ENCODE measurements at regions not wholly inside any gene's neighbourhood (a gene's known extent, or its start where the extent isn't known, plus 50 kb on each side); places are given as distances from the start of the nearest gene placed in this dataset.

DNA sequence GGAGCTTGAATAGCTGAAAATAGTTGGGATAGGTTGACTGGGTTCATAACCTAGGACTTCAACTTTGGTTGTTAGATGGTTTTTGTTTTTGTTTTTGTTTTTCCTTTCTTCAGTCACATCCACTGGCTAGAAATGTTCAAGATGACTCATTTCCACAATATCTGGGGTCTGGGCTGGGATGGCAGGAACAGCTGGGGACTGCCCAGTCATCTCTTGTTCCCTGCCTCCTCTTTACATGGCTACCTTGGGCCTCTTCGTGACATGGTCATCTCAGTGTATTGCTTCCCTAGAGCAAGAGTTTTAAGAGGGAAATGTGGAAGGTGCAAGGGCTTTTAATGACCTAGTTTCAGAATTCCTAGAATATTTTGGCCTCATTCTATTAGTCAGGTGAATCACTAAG, 915.8 kb downstream of the XPNPEP1 start:
- TF ChIP-seq EZH2 (IDR thresholded peaks at IDR 0.05; ENCODE audit: low read length, missing control alignments) = no peak
- TF ChIP-seq, protein P1, sequence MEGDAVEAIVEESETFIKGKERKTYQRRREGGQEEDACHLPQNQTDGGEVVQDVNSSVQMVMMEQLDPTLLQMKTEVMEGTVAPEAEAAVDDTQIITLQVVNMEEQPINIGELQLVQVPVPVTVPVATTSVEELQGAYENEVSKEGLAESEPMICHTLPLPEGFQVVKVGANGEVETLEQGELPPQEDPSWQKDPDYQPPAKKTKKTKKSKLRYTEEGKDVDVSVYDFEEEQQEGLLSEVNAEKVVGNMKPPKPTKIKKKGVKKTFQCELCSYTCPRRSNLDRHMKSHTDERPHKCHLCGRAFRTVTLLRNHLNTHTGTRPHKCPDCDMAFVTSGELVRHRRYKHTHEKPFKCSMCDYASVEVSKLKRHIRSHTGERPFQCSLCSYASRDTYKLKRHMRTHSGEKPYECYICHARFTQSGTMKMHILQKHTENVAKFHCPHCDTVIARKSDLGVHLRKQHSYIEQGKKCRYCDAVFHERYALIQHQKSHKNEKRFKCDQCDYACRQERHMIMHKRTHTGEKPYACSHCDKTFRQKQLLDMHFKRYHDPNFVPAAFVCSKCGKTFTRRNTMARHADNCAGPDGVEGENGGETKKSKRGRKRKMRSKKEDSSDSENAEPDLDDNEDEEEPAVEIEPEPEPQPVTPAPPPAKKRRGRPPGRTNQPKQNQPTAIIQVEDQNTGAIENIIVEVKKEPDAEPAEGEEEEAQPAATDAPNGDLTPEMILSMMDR (conservative IDR thresholded peaks at IDR 0.05 in 1 of 2, IDR thresholded peaks at IDR 0.05 in 1 of 2; ENCODE audit: low read depth in 1 of 2, low read length in 2 of 2) = no peak
- H3K4me2 ChIP-seq (ENCODE audit: extremely low read depth, insufficient read depth, low read length) = no peak overlapping the region
- H3K4me3 ChIP-seq (replicated peaks in 1 of 4; ENCODE audit: control extremely low read depth in 1 of 4, insufficient read depth in 1 of 4, low read depth in 3 of 4, low read length in 4 of 4) = no peak overlapping the region
- H3K9ac ChIP-seq (ENCODE audit: insufficient read depth, low read length) = no peak overlapping the region
- H3K79me2 ChIP-seq (ENCODE audit: control insufficient read depth, insufficient read depth, low read length) = no peaks in the 10 kb centered on the region
- no peaks in the 10 kb centered on the region for H3K27me3 ChIP-seq (ENCODE audit: control insufficient read depth, insufficient read depth, low read length)
- H3K36me3 ChIP-seq (ENCODE audit: control insufficient read depth, insufficient read depth, low read length) = no peaks in the 10 kb centered on the region
- H3K9me3 ChIP-seq (ENCODE audit: control insufficient read depth, insufficient read depth, low read depth, low read length) = no peaks in the 10 kb centered on the region
- H3K4me1 ChIP-seq (ENCODE audit: control insufficient read depth, extremely low read depth, insufficient read depth, low read length) = no peaks in the 10 kb centered on the region
- no peaks in the 10 kb centered on the region for H4K20me1 ChIP-seq (ENCODE audit: control insufficient read depth, extremely low read depth, insufficient read depth, low read length)
- DNase-seq (ENCODE audit: low read depth in 2 of 2) = no peak
- H3K27ac ChIP-seq (ENCODE audit: insufficient read depth, low read length) = no peak overlapping the region
- H2AFZ ChIP-seq (ENCODE audit: low read length) = no peak overlapping the region

DNA sequence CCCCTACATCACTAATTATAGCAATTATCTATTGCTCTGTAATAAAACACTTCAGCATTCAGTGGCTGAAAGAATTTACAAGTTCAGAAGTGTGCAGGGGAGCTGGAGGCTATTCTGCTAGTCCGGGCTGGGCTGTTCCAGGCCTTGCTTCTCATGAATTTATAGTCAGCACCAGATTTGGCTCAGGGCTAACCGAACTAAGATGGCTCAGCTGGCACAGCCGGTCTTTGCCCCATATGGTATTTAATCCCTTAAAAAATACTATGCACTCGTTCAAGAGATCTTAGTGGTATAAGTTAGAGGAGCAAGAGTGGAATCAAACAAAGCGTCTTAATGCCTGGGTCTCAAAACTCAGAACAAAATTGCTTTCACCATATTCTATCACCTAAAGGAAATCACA, 932.9 kb downstream of the XPNPEP1 start:
- no peaks in the 10 kb centered on the region for H3K27me3 ChIP-seq (ENCODE audit: control insufficient read depth, insufficient read depth, low read length)
- H3K9me3 ChIP-seq (ENCODE audit: control insufficient read depth, insufficient read depth, low read depth, low read length) = no peaks in the 10 kb centered on the region
- DNase-seq (ENCODE audit: low read depth in 2 of 2) = no peak
- H3K27ac ChIP-seq (ENCODE audit: insufficient read depth, low read length) = no peak overlapping the region
- no peak overlapping the region for H3K9ac ChIP-seq (ENCODE audit: insufficient read depth, low read length)
- H3K4me3 ChIP-seq (replicated peaks in 1 of 4; ENCODE audit: control extremely low read depth in 1 of 4, insufficient read depth in 1 of 4, low read depth in 3 of 4, low read length in 4 of 4) = no peak overlapping the region
- H3K36me3 ChIP-seq (ENCODE audit: control insufficient read depth, insufficient read depth, low read length) = no peaks in the 10 kb centered on the region
- H2AFZ ChIP-seq (ENCODE audit: low read length) = no peak overlapping the region
- H4K20me1 ChIP-seq (ENCODE audit: control insufficient read depth, extremely low read depth, insufficient read depth, low read length) = no peaks in the 10 kb centered on the region
- no peak overlapping the region for H3K4me2 ChIP-seq (ENCODE audit: extremely low read depth, insufficient read depth, low read length)
- no peaks in the 10 kb centered on the region for H3K79me2 ChIP-seq (ENCODE audit: control insufficient read depth, insufficient read depth, low read length)
- H3K4me1 ChIP-seq (ENCODE audit: control insufficient read depth, extremely low read depth, insufficient read depth, low read length) = no peaks in the 10 kb centered on the region
- TF ChIP-seq, protein P1 (conservative IDR thresholded peaks at IDR 0.05 in 1 of 2, IDR thresholded peaks at IDR 0.05 in 1 of 2; ENCODE audit: low read depth in 1 of 2, low read length in 2 of 2) = no peak
- no peak for TF ChIP-seq EZH2 (IDR thresholded peaks at IDR 0.05; ENCODE audit: low read length, missing control alignments)

DNA sequence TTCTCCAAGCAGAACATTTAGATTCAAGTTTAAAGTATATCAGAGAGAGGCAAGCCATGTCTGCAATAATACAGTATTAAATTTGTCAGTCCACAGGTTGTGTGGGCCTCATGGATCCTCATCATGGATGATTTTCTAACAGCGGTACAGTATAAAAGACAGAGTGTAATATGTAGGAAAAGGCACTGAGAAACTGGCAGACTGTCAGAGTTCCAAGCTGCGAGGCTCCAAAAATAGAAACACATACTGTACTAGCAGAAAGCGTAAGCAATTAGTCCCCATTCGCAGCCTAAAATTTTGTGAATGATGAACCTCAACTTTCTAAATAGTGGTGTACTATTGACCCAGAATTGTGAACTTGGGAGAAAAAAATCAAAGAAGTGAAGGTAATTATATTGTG, 933.3 kb downstream of the XPNPEP1 start:
- no peak for DNase-seq (ENCODE audit: low read depth in 2 of 2)
- Histone ChIP-seq H3K4me3 (replicated peaks in 1 of 4; ENCODE audit: control extremely low read depth in 1 of 4, insufficient read depth in 1 of 4, low read depth in 3 of 4, low read length in 4 of 4) (no peak overlapping the region), H2AFZ (ENCODE audit: low read length) (no peak overlapping the region), H3K9me3 (ENCODE audit: control insufficient read depth, insufficient read depth, low read depth, low read length) (no peaks in the 10 kb centered on the region), H4K20me1 (ENCODE audit: control insufficient read depth, extremely low read depth, insufficient read depth, low read length) (no peaks in the 10 kb centered on the region), H3K9ac (ENCODE audit: insufficient read depth, low read length) (no peak overlapping the region), H3K4me1 (ENCODE audit: control insufficient read depth, extremely low read depth, insufficient read depth, low read length) (no peaks in the 10 kb centered on the region), H3K36me3 (ENCODE audit: control insufficient read depth, insufficient read depth, low read length) (no peaks in the 10 kb centered on the region), H3K27ac (ENCODE audit: insufficient read depth, low read length) (no peak overlapping the region), H3K4me2 (ENCODE audit: extremely low read depth, insufficient read depth, low read length) (no peak overlapping the region), H3K79me2 (ENCODE audit: control insufficient read depth, insufficient read depth, low read length) (no peaks in the 10 kb centered on the region), H3K27me3 (ENCODE audit: control insufficient read depth, insufficient read depth, low read length) (no peaks in the 10 kb centered on the region)
- TF ChIP-seq, protein P1 (conservative IDR thresholded peaks at IDR 0.05 in 1 of 2, IDR thresholded peaks at IDR 0.05 in 1 of 2; ENCODE audit: low read depth in 1 of 2, low read length in 2 of 2) = no peak
- TF ChIP-seq EZH2 (IDR thresholded peaks at IDR 0.05; ENCODE audit: low read length, missing control alignments) = no peak

Measured in fibroblast of lung (primary cell).